BE2C (cell line): ENCODE measurements at regions not wholly inside any gene's neighbourhood (a gene's known extent, or its start where the extent isn't known, plus 50 kb on each side); places are given as distances from the start of the nearest gene placed in this dataset.

Source experiments
- DNase-seq: peaks from one replicate; pipeline ENCODE4 v3.0.0-alpha.2; 2020
- H3K27me3 ChIP-seq: fragments of 250-450 bp; sonication (Bioruptor Pico); 2 replicates; pipeline ENCODE4 v1.5.1; 2020; ENCODE audit warnings: mild to moderate bottlenecking
- H3K36me3 ChIP-seq: fragments of 250-450 bp; sonication (Bioruptor Pico); 2 replicates; pipeline ENCODE4 v1.5.1; 2020; ENCODE audit warnings: mild to moderate bottlenecking
- H3K4me1 ChIP-seq: fragments of 250-450 bp; sonication (Bioruptor Pico); 2 replicates; pipeline ENCODE4 v1.5.1; 2020
- H3K4me3 ChIP-seq: 2 replicates; pipeline ENCODE4 v1.5.1; 2011; ENCODE audit warnings: low read depth, low read length
- H3K9me3 ChIP-seq: fragments of 250-450 bp; sonication (Bioruptor Pico); 2 replicates; pipeline ENCODE4 v1.5.1; 2020
- CTCF ChIP-seq: IDR thresholded peaks from 2 replicates; pipeline ENCODE4 v1.5.1; 2012; ENCODE audit warnings: mild to moderate bottlenecking, low read depth, low read length

- no peak for TF ChIP-seq CTCF
- DNase-seq, result no peak
- Histone ChIP-seq H3K36me3 (no peaks in the 10 kb centered on the region), H3K4me1 (no peaks in the 10 kb centered on the region), H3K27me3 (no peaks in the 10 kb centered on the region), H3K9me3 (no peaks in the 10 kb centered on the region), H3K4me3 (no peak overlapping the region)
Observed at GRCh38 chr5:112084149-112084548, 327.2 kb upstream of the NREP start.

- Histone ChIP-seq H3K4me1 (no peaks in the 10 kb centered on the region), H3K27me3 (no peaks in the 10 kb centered on the region), H3K4me3 (no peak overlapping the region), H3K36me3 (no peaks in the 10 kb centered on the region), H3K9me3 (no peaks in the 10 kb centered on the region)
- TF ChIP-seq CTCF, result no peak
- no peak for DNase-seq
Observed at GRCh38 chr5:112083623-112084022, 326.6 kb upstream of the NREP start.

GRCh38 chr5:112077180-112077579 lies 320.2 kb upstream of the NREP start:
- no peak for DNase-seq
- no peaks in the 10 kb centered on the region for H3K4me1 ChIP-seq
- TF ChIP-seq CTCF, result no peak
- no peaks in the 10 kb centered on the region for H3K27me3 ChIP-seq
- no peaks in the 10 kb centered on the region for H3K9me3 ChIP-seq
- no peak overlapping the region for H3K4me3 ChIP-seq
- H3K36me3 ChIP-seq, result no peaks in the 10 kb centered on the region

GRCh38 chr5:112070022-112070421 lies 313.0 kb upstream of the NREP start:
- H3K27me3 ChIP-seq, result no peaks in the 10 kb centered on the region
- H3K9me3 ChIP-seq, result no peaks in the 10 kb centered on the region
- H3K36me3 ChIP-seq, result no peaks in the 10 kb centered on the region
- H3K4me3 ChIP-seq, result no peak overlapping the region
- DNase-seq, result peak; percentile 36
- TF ChIP-seq CTCF, result no peak
- peaks cover 8% of the 10 kb centered on the region for H3K4me1 ChIP-seq

- DNase-seq, result no peak
- Histone ChIP-seq H3K9me3 (no peaks in the 10 kb centered on the region), H3K4me3 (no peak overlapping the region), H3K4me1 (peaks cover 14% of the 10 kb centered on the region), H3K36me3 (no peaks in the 10 kb centered on the region), H3K27me3 (no peaks in the 10 kb centered on the region)
- TF ChIP-seq CTCF, result no peak
Observed at GRCh38 chr5:112069329-112069728, 312.3 kb upstream of the NREP start.

- Histone ChIP-seq H3K9me3 (no peaks in the 10 kb centered on the region), H3K36me3 (no peaks in the 10 kb centered on the region), H3K4me3 (no peak overlapping the region), H3K4me1 (peaks cover 20% of the 10 kb centered on the region), H3K27me3 (no peaks in the 10 kb centered on the region)
- no peak for DNase-seq
- TF ChIP-seq CTCF, result no peak
Observed at GRCh38 chr5:112068593-112068992, 311.6 kb upstream of the NREP start.
